PC-9 (cell line): ENCODE measurements at regions not wholly inside any gene's neighbourhood (a gene's known extent, or its start where the extent isn't known, plus 50 kb on each side); places are given as distances from the start of the nearest gene placed in this dataset.

Experiments used
- EZH2 ChIP-seq: fragments of 200-600 bp; sonication (generic); IDR thresholded peaks from 2 replicates; pipeline ENCODE4 v1.8.0; 2017; ENCODE audit warnings: antibody characterized with exemption, low read depth
- TF ChIP-seq, protein P1 (sequence below): fragments of 200-600 bp; sonication (generic); conservative IDR thresholded peaks from 2 replicates; pipeline ENCODE4 v1.6.1; 2017; ENCODE audit warnings: mixed run types, antibody characterized with exemption, mild to moderate bottlenecking, moderate library complexity

GRCh38 chr13:40404967-40405716 lies 261.3 kb downstream of the FOXO1 start:
- TF ChIP-seq, protein P1, sequence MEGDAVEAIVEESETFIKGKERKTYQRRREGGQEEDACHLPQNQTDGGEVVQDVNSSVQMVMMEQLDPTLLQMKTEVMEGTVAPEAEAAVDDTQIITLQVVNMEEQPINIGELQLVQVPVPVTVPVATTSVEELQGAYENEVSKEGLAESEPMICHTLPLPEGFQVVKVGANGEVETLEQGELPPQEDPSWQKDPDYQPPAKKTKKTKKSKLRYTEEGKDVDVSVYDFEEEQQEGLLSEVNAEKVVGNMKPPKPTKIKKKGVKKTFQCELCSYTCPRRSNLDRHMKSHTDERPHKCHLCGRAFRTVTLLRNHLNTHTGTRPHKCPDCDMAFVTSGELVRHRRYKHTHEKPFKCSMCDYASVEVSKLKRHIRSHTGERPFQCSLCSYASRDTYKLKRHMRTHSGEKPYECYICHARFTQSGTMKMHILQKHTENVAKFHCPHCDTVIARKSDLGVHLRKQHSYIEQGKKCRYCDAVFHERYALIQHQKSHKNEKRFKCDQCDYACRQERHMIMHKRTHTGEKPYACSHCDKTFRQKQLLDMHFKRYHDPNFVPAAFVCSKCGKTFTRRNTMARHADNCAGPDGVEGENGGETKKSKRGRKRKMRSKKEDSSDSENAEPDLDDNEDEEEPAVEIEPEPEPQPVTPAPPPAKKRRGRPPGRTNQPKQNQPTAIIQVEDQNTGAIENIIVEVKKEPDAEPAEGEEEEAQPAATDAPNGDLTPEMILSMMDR = no peak
- TF ChIP-seq EZH2 = no peak
